ENCODE measurements at regions not wholly inside any gene's neighbourhood (a gene's known extent, or its start where the extent isn't known, plus 50 kb on each side); places are given as distances from the start of the nearest gene placed in this dataset.
"Not testable (repeated sequence)": the region's sequence is repeated elsewhere in the genome, so short reads cannot be mapped to it uniquely, and the experiment has no call there.

- not testable (repeated sequence) for H3K27me3 Mint-ChIP-seq, H3K9me3 Mint-ChIP-seq, H3K36me3 Mint-ChIP-seq, H3K4me1 Mint-ChIP-seq, H3K4me3 Mint-ChIP-seq, H3K27ac Mint-ChIP-seq
Measured at GRCh38 chr4:10388146-10388545, 69.1 kb downstream of the ZNF518B start.

DNA sequence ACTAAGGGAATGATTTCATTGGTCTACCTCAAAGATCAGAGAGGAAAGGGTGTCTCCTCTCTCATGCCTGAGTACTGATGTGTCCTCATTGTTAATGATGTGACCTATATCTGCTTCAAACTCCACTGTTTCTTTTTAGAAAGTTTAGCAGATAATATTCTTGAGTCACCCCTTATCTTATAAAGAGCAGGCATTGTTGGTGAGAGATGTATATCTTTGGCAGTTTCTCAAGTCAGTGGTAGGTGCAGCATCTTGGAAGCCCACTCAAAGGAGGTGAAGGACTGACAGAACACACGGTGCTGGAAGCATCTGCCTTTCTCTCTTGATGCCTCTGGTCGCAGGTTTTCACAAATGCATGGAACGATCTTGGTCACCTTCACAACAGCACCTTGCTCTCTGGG lies 71.2 kb downstream of the ZNF518B start:
- Mint-ChIP-seq H3K27ac (no peak overlapping the region), H3K4me1 (no peaks in the 10 kb centered on the region), H3K27me3 (no peaks in the 10 kb centered on the region), H3K36me3 (no peaks in the 10 kb centered on the region), H3K9me3 (no peaks in the 10 kb centered on the region), H3K4me3 (no peak overlapping the region)

DNA sequence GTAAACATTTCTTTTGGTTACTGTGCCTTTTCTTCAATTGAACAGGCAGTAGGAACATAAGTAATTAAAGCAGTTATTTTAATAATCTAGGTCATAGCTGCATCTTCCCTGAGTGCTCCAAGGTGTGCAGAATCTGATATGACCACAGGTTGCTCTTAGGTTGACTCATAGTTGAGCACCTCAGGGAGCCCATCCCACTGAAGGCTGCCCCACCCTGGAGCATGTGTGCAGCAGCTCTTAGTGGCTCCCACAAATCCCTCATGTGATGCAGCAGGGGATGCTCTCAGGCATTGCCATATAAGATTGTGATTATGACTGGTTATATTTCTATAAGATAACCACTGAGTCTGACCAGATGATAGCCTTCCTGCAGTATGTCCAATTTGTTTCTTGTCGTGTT lies 72.3 kb downstream of the ZNF518B start:
- H3K36me3 Mint-ChIP-seq, result no peaks in the 10 kb centered on the region
- H3K27ac Mint-ChIP-seq, result no peak overlapping the region
- no peaks in the 10 kb centered on the region for H3K9me3 Mint-ChIP-seq
- no peaks in the 10 kb centered on the region for H3K27me3 Mint-ChIP-seq
- no peaks in the 10 kb centered on the region for H3K4me1 Mint-ChIP-seq
- no peak overlapping the region for H3K4me3 Mint-ChIP-seq

DNA sequence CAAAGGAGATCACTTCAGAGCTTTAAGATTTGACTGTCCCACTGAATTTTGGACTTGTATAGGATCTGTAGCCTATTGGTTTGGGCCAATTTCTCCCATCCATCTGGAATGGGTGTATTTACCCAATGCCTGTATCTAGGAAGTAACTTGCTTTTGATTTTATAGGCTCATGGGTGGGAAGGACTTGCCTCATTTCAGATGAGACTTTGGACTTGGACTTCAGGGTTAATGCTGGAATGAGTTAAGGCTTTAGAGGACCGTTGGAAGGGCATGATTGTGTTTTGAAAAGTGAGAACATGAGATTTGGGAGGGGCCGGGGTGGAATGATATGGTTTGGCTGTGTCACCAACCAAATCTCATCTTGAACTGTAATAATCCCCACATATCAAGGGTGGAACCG lies 73.8 kb downstream of the ZNF518B start:
- Mint-ChIP-seq H3K4me3 (no peak overlapping the region), H3K36me3 (no peaks in the 10 kb centered on the region)

DNA sequence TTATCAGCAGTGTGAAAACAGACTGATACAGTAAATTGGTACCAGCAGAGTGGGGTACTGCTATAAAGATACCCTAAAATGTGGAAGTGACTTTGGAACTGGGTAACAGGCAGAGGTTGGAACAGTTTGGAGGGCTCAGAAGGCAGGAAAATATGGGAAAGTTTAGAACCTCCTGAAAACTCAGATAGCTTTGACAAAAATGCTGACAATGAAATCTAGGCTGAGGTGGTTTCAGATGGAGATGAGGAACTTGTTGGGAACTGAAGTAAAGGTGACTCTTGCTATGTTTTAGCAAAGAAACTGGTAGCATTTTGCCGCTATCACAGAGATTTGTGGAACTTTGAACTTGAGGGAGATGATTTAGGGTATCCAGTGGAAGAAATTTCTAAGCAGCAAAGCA lies 75.1 kb downstream of the ZNF518B start:
- not testable (repeated sequence) for H3K4me3 Mint-ChIP-seq, H3K27me3 Mint-ChIP-seq, H3K9me3 Mint-ChIP-seq, H3K27ac Mint-ChIP-seq, H3K36me3 Mint-ChIP-seq, H3K4me1 Mint-ChIP-seq

More for the DNA sequence above, 73.8 kb downstream of the ZNF518B start:
- no peaks in the 10 kb centered on the region for H3K9me3 Mint-ChIP-seq
- H3K27me3 Mint-ChIP-seq, result no peaks in the 10 kb centered on the region
- no peak overlapping the region for H3K27ac Mint-ChIP-seq
- H3K4me1 Mint-ChIP-seq, result no peaks in the 10 kb centered on the region

DNA sequence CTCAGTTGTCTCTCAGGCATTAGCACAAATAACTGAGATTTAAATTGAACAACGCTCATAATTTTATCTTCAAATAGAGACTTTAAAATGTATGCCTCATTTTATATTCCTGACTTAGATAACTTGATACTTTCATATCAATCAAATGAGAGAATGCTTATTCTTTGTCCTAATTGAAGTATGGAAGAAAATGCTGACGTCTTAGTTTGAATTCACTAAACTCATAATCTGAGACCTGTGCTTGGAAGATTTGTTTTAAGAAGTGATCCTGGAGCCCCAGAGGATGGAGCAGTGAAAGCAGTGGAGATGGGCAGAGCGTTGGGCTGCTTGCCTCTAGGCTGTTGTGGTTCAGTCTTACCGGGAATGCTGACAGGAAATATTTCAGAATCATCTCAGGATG lies 76.1 kb downstream of the ZNF518B start:
- H3K27ac Mint-ChIP-seq, result no peak overlapping the region
- H3K4me3 Mint-ChIP-seq, result no peak overlapping the region
- H3K4me1 Mint-ChIP-seq, result no peaks in the 10 kb centered on the region
- H3K36me3 Mint-ChIP-seq, result no peaks in the 10 kb centered on the region
- no peaks in the 10 kb centered on the region for H3K27me3 Mint-ChIP-seq
- no peaks in the 10 kb centered on the region for H3K9me3 Mint-ChIP-seq

- Mint-ChIP-seq H3K27ac (no peak overlapping the region), H3K27me3 (no peaks in the 10 kb centered on the region), H3K9me3 (no peaks in the 10 kb centered on the region)
Measured at GRCh38 chr4:10380735-10381134, 76.5 kb downstream of the ZNF518B start.

GRCh38 chr4:10371869-10372471 lies 85.3 kb downstream of the ZNF518B start:
- no peak overlapping the region for H3K27ac Mint-ChIP-seq
- no peaks in the 10 kb centered on the region for H3K9me3 Mint-ChIP-seq
- H3K4me1 Mint-ChIP-seq, result no peaks in the 10 kb centered on the region
- H3K4me3 Mint-ChIP-seq, result no peak overlapping the region
- H3K27me3 Mint-ChIP-seq, result no peaks in the 10 kb centered on the region
- no peaks in the 10 kb centered on the region for H3K36me3 Mint-ChIP-seq

More at GRCh38 chr4:10380735-10381134, 76.5 kb downstream of the ZNF518B start:
- Mint-ChIP-seq H3K4me1 (no peaks in the 10 kb centered on the region), H3K4me3 (no peak overlapping the region), H3K36me3 (no peaks in the 10 kb centered on the region)

- H3K9me3 Mint-ChIP-seq, result no peaks in the 10 kb centered on the region
- no peak overlapping the region for H3K27ac Mint-ChIP-seq
- H3K36me3 Mint-ChIP-seq, result no peaks in the 10 kb centered on the region
- no peaks in the 10 kb centered on the region for H3K4me1 Mint-ChIP-seq
- no peaks in the 10 kb centered on the region for H3K27me3 Mint-ChIP-seq
- H3K4me3 Mint-ChIP-seq, result no peak overlapping the region
Measured at GRCh38 chr4:10371121-10371520, 86.1 kb downstream of the ZNF518B start.

GRCh38 chr4:10369517-10369916 lies 87.7 kb downstream of the ZNF518B start:
- Mint-ChIP-seq H3K27ac (no peak overlapping the region), H3K36me3 (no peaks in the 10 kb centered on the region), H3K27me3 (no peaks in the 10 kb centered on the region), H3K9me3 (no peaks in the 10 kb centered on the region), H3K4me3 (no peak overlapping the region), H3K4me1 (no peaks in the 10 kb centered on the region)

DNA sequence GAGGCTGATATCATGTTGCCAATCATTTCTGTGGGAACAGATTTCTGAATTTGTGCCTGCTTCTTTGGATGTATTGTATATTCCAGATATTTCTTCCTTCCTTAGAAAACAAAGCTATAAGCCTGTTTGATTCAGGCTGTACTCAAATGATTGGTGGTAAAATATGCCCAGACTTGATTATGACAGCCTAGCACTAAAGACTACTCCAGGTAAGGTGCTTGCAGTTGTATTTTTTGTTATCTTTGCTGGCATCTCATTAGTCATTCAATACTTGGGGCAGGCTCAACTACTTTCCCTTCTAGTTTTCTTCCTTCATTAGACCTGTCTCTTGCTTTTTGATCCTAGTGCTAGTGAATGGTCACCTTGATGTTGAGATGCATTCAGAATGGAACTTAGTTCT lies 90.6 kb downstream of the ZNF518B start:
- Mint-ChIP-seq H3K36me3 (no peaks in the 10 kb centered on the region), H3K27ac (no peak overlapping the region), H3K27me3 (peaks cover 3% of the 10 kb centered on the region), H3K4me1 (no peaks in the 10 kb centered on the region), H3K4me3 (no peak overlapping the region), H3K9me3 (no peaks in the 10 kb centered on the region)

- Mint-ChIP-seq H3K4me1 (no peaks in the 10 kb centered on the region), H3K27me3 (peaks cover 3% of the 10 kb centered on the region), H3K36me3 (no peaks in the 10 kb centered on the region), H3K27ac (no peak overlapping the region), H3K9me3 (no peaks in the 10 kb centered on the region), H3K4me3 (no peak overlapping the region)
Measured at GRCh38 chr4:10364194-10364593, 93.0 kb downstream of the ZNF518B start.

DNA sequence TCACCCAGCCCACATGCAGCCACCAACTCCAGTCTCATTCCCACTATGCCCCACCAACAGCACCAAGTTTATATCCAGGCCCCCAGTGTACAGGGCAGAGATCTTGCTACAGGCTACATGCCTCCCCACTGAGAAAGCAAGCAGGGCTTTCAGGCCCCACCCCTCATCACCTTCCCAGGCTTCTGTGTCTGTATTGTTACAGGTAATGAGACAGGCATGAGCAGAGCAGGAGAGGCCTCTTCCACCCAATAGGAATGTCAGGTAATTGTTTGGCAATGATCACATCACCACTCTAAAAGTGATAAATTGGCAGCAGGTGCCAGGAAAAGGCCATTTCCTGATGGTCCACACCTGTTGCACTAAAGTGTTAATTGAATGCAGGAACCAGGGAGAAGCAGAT lies 102.5 kb downstream of the ZNF518B start:
- no peaks in the 10 kb centered on the region for H3K36me3 Mint-ChIP-seq
- no peaks in the 10 kb centered on the region for H3K4me1 Mint-ChIP-seq
- H3K9me3 Mint-ChIP-seq, result no peaks in the 10 kb centered on the region
- peaks cover 12% of the 10 kb centered on the region for H3K27me3 Mint-ChIP-seq
- no peak overlapping the region for H3K4me3 Mint-ChIP-seq
- H3K27ac Mint-ChIP-seq, result no peak overlapping the region

- Mint-ChIP-seq H3K4me1 (no peaks in the 10 kb centered on the region), H3K27ac (no peak overlapping the region), H3K36me3 (no peaks in the 10 kb centered on the region), H3K9me3 (no peaks in the 10 kb centered on the region), H3K27me3 (peaks cover 12% of the 10 kb centered on the region), H3K4me3 (no peak overlapping the region)
Measured at GRCh38 chr4:10354225-10354624, 103.0 kb downstream of the ZNF518B start.

- no peaks in the 10 kb centered on the region for H3K9me3 Mint-ChIP-seq
- H3K4me3 Mint-ChIP-seq, result no peak overlapping the region
- H3K36me3 Mint-ChIP-seq, result no peaks in the 10 kb centered on the region
- H3K4me1 Mint-ChIP-seq, result no peaks in the 10 kb centered on the region
- H3K27me3 Mint-ChIP-seq, result peaks cover 10% of the 10 kb centered on the region
- H3K27ac Mint-ChIP-seq, result no peak overlapping the region
Measured at GRCh38 chr4:10353110-10353509, 104.1 kb downstream of the ZNF518B start.

DNA sequence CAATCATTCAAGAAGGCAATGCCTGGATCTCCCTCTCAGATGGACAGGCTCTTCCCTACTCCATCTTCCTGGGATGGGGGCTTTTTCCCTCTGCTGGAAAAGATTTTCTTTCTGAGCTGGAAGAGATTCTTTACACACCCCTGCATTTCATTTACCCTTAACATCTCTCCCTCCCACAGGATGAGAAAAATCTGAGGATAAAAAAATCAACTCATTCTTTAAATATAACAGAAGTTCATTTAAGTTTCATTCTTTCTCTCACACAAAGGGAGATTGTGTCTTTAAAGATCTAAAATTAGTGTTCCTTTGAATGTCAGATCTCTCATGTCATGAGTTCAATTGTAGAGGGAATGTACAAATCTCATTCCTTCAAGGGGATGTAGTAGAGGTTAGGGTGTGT lies 109.0 kb downstream of the ZNF518B start:
- no peaks in the 10 kb centered on the region for H3K9me3 Mint-ChIP-seq
- H3K4me3 Mint-ChIP-seq, result no peak overlapping the region
- no peaks in the 10 kb centered on the region for H3K4me1 Mint-ChIP-seq

DNA sequence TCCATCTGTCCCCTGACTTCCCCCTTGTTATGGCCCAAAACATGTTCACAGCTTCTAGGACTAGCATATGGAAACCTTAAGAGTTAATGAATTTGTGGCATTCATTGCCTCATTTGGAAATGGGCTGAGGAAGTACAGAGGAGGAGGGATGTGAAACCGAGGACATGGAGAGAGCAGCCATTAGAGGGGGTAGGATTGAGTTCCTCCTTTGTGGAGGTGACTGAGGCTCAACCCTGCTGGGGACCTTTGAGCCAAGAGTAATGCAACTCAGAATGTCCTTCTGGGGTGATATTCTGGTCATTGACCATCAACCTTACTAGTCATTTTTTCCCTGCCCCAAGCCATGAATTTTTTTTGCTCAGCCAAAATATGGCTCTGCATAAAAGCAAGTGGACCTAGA lies 109.4 kb downstream of the ZNF518B start:
- Mint-ChIP-seq H3K4me3 (no peak overlapping the region), H3K27ac (no peak overlapping the region), H3K9me3 (no peaks in the 10 kb centered on the region), H3K36me3 (no peaks in the 10 kb centered on the region), H3K27me3 (peaks cover 4% of the 10 kb centered on the region), H3K4me1 (no peaks in the 10 kb centered on the region)

More for the DNA sequence above, 109.0 kb downstream of the ZNF518B start:
- Mint-ChIP-seq H3K27ac (no peak overlapping the region), H3K36me3 (no peaks in the 10 kb centered on the region), H3K27me3 (peaks cover 4% of the 10 kb centered on the region)
